ENCODE measurements at regions not wholly inside any gene's neighbourhood (a gene's known extent, or its start where the extent isn't known, plus 50 kb on each side); places are given as distances from the start of the nearest gene placed in this dataset.

- Histone ChIP-seq H3K27ac (ENCODE audit: low read depth, low read length) (no peak overlapping the region), H3K9ac (ENCODE audit: low read depth in 1 of 2, low read length in 2 of 2) (no peak overlapping the region), H3K9me3 (ENCODE audit: control insufficient read depth in 1 of 2, low read length in 2 of 2) (no peaks in the 10 kb centered on the region), H3K4me1 (ENCODE audit: control insufficient read depth in 1 of 2, insufficient read depth in 2 of 2, low read length in 2 of 2) (no peaks in the 10 kb centered on the region), H3K36me3 (ENCODE audit: control insufficient read depth in 1 of 2, insufficient read depth in 2 of 2, low read length in 2 of 2) (no peaks in the 10 kb centered on the region), H3K4me3 (ENCODE audit: low read depth in 1 of 2, low read length in 2 of 2) (no peak overlapping the region), H3K27me3 (ENCODE audit: control insufficient read depth in 1 of 2, insufficient read depth in 2 of 2, low read length in 2 of 2) (no peaks in the 10 kb centered on the region)
These were observed 314.3 kb upstream of the OR4E1 start for GRCh38 chr14:21987937-21988336.

GRCh38 chr14:21985081-21985480 lies 311.5 kb upstream of the OR4E1 start:
- Histone ChIP-seq H3K27me3 (ENCODE audit: control insufficient read depth in 1 of 2, insufficient read depth in 2 of 2, low read length in 2 of 2) (no peaks in the 10 kb centered on the region), H3K9me3 (ENCODE audit: control insufficient read depth in 1 of 2, low read length in 2 of 2) (peaks cover 0 to 4% of the 10 kb centered on the region in 2 donors), H3K4me3 (ENCODE audit: low read depth in 1 of 2, low read length in 2 of 2) (no peak overlapping the region), H3K36me3 (ENCODE audit: control insufficient read depth in 1 of 2, insufficient read depth in 2 of 2, low read length in 2 of 2) (no peaks in the 10 kb centered on the region), H3K4me1 (ENCODE audit: control insufficient read depth in 1 of 2, insufficient read depth in 2 of 2, low read length in 2 of 2) (no peaks in the 10 kb centered on the region), H3K9ac (ENCODE audit: low read depth in 1 of 2, low read length in 2 of 2) (no peak overlapping the region), H3K27ac (ENCODE audit: low read depth, low read length) (no peak overlapping the region)

GRCh38 chr14:21978999-21979314 lies 305.3 kb upstream of the OR4E1 start:
- no peak overlapping the region for H3K4me3 ChIP-seq (ENCODE audit: low read depth in 1 of 2, low read length in 2 of 2)
- H3K9me3 ChIP-seq (ENCODE audit: control insufficient read depth in 1 of 2, low read length in 2 of 2): peaks cover 0 to 4% of the 10 kb centered on the region in 2 donors
- H3K27ac ChIP-seq (ENCODE audit: low read depth, low read length): no peak overlapping the region
- H3K36me3 ChIP-seq (ENCODE audit: control insufficient read depth in 1 of 2, insufficient read depth in 2 of 2, low read length in 2 of 2): no peaks in the 10 kb centered on the region
- no peak overlapping the region for H3K9ac ChIP-seq (ENCODE audit: low read depth in 1 of 2, low read length in 2 of 2)
- no peaks in the 10 kb centered on the region for H3K27me3 ChIP-seq (ENCODE audit: control insufficient read depth in 1 of 2, insufficient read depth in 2 of 2, low read length in 2 of 2)
- no peaks in the 10 kb centered on the region for H3K4me1 ChIP-seq (ENCODE audit: control insufficient read depth in 1 of 2, insufficient read depth in 2 of 2, low read length in 2 of 2)

- H3K27ac ChIP-seq (ENCODE audit: low read depth, low read length): no peak overlapping the region
- H3K36me3 ChIP-seq (ENCODE audit: control insufficient read depth in 1 of 2, insufficient read depth in 2 of 2, low read length in 2 of 2): no peaks in the 10 kb centered on the region
- H3K4me1 ChIP-seq (ENCODE audit: control insufficient read depth in 1 of 2, insufficient read depth in 2 of 2, low read length in 2 of 2): no peaks in the 10 kb centered on the region
- no peak overlapping the region for H3K9ac ChIP-seq (ENCODE audit: low read depth in 1 of 2, low read length in 2 of 2)
- no peak overlapping the region for H3K4me3 ChIP-seq (ENCODE audit: low read depth in 1 of 2, low read length in 2 of 2)
- H3K27me3 ChIP-seq (ENCODE audit: control insufficient read depth in 1 of 2, insufficient read depth in 2 of 2, low read length in 2 of 2): no peaks in the 10 kb centered on the region
- peaks cover 0 to 4% of the 10 kb centered on the region in 2 donors for H3K9me3 ChIP-seq (ENCODE audit: control insufficient read depth in 1 of 2, low read length in 2 of 2)
These were observed 304.8 kb upstream of the OR4E1 start for GRCh38 chr14:21978184-21978998.

GRCh38 chr14:21974741-21975140 lies 301.1 kb upstream of the OR4E1 start:
- Histone ChIP-seq H3K9ac (ENCODE audit: low read depth in 1 of 2, low read length in 2 of 2) (no peak overlapping the region), H3K9me3 (ENCODE audit: control insufficient read depth in 1 of 2, low read length in 2 of 2) (no peaks in the 10 kb centered on the region), H3K4me3 (ENCODE audit: low read depth in 1 of 2, low read length in 2 of 2) (no peak overlapping the region), H3K27ac (ENCODE audit: low read depth, low read length) (no peak overlapping the region), H3K36me3 (ENCODE audit: control insufficient read depth in 1 of 2, insufficient read depth in 2 of 2, low read length in 2 of 2) (no peaks in the 10 kb centered on the region), H3K27me3 (ENCODE audit: control insufficient read depth in 1 of 2, insufficient read depth in 2 of 2, low read length in 2 of 2) (no peaks in the 10 kb centered on the region), H3K4me1 (ENCODE audit: control insufficient read depth in 1 of 2, insufficient read depth in 2 of 2, low read length in 2 of 2) (no peaks in the 10 kb centered on the region)

GRCh38 chr14:21965042-21965441 lies 291.4 kb upstream of the OR4E1 start:
- no peak overlapping the region for H3K9ac ChIP-seq (ENCODE audit: low read depth in 1 of 2, low read length in 2 of 2)
- no peaks in the 10 kb centered on the region for H3K36me3 ChIP-seq (ENCODE audit: control insufficient read depth in 1 of 2, insufficient read depth in 2 of 2, low read length in 2 of 2)
- no peaks in the 10 kb centered on the region for H3K4me1 ChIP-seq (ENCODE audit: control insufficient read depth in 1 of 2, insufficient read depth in 2 of 2, low read length in 2 of 2)
- no peak overlapping the region for H3K4me3 ChIP-seq (ENCODE audit: low read depth in 1 of 2, low read length in 2 of 2)
- no peak overlapping the region for H3K27ac ChIP-seq (ENCODE audit: low read depth, low read length)
- no peaks in the 10 kb centered on the region for H3K9me3 ChIP-seq (ENCODE audit: control insufficient read depth in 1 of 2, low read length in 2 of 2)
- no peaks in the 10 kb centered on the region for H3K27me3 ChIP-seq (ENCODE audit: control insufficient read depth in 1 of 2, insufficient read depth in 2 of 2, low read length in 2 of 2)

- H3K9me3 ChIP-seq (ENCODE audit: control insufficient read depth in 1 of 2, low read length in 2 of 2): no peaks in the 10 kb centered on the region
- H3K4me1 ChIP-seq (ENCODE audit: control insufficient read depth in 1 of 2, insufficient read depth in 2 of 2, low read length in 2 of 2): no peaks in the 10 kb centered on the region
- no peak overlapping the region for H3K27ac ChIP-seq (ENCODE audit: low read depth, low read length)
These were observed 290.6 kb upstream of the OR4E1 start for GRCh38 chr14:21964180-21964579.

GRCh38 chr14:21960636-21961035 lies 287.0 kb upstream of the OR4E1 start:
- H3K9ac ChIP-seq (ENCODE audit: low read depth in 1 of 2, low read length in 2 of 2): no peak overlapping the region
- H3K27ac ChIP-seq (ENCODE audit: low read depth, low read length): no peak overlapping the region
- H3K36me3 ChIP-seq (ENCODE audit: control insufficient read depth in 1 of 2, insufficient read depth in 2 of 2, low read length in 2 of 2): no peaks in the 10 kb centered on the region
- H3K4me1 ChIP-seq (ENCODE audit: control insufficient read depth in 1 of 2, insufficient read depth in 2 of 2, low read length in 2 of 2): no peaks in the 10 kb centered on the region
- no peaks in the 10 kb centered on the region for H3K9me3 ChIP-seq (ENCODE audit: control insufficient read depth in 1 of 2, low read length in 2 of 2)
- H3K27me3 ChIP-seq (ENCODE audit: control insufficient read depth in 1 of 2, insufficient read depth in 2 of 2, low read length in 2 of 2): peaks cover 0 to 4% of the 10 kb centered on the region in 2 donors
- H3K4me3 ChIP-seq (ENCODE audit: low read depth in 1 of 2, low read length in 2 of 2): no peak overlapping the region

More at GRCh38 chr14:21964180-21964579, 290.6 kb upstream of the OR4E1 start:
- no peaks in the 10 kb centered on the region for H3K36me3 ChIP-seq (ENCODE audit: control insufficient read depth in 1 of 2, insufficient read depth in 2 of 2, low read length in 2 of 2)
- H3K27me3 ChIP-seq (ENCODE audit: control insufficient read depth in 1 of 2, insufficient read depth in 2 of 2, low read length in 2 of 2): no peaks in the 10 kb centered on the region
- H3K9ac ChIP-seq (ENCODE audit: low read depth in 1 of 2, low read length in 2 of 2): no peak overlapping the region
- no peak overlapping the region for H3K4me3 ChIP-seq (ENCODE audit: low read depth in 1 of 2, low read length in 2 of 2)

- no peaks in the 10 kb centered on the region for H3K36me3 ChIP-seq (ENCODE audit: control insufficient read depth in 1 of 2, insufficient read depth in 2 of 2, low read length in 2 of 2)
These were observed 268.3 kb upstream of the OR4E1 start for GRCh38 chr14:21941885-21942284.

GRCh38 chr14:21940887-21941856 lies 267.6 kb upstream of the OR4E1 start:
- no peaks in the 10 kb centered on the region for H3K9me3 ChIP-seq (ENCODE audit: control insufficient read depth in 1 of 2, low read length in 2 of 2)
- H3K4me1 ChIP-seq (ENCODE audit: control insufficient read depth in 1 of 2, insufficient read depth in 2 of 2, low read length in 2 of 2): no peaks in the 10 kb centered on the region
- H3K27ac ChIP-seq (ENCODE audit: low read depth, low read length): no peak overlapping the region
- no peaks in the 10 kb centered on the region for H3K27me3 ChIP-seq (ENCODE audit: control insufficient read depth in 1 of 2, insufficient read depth in 2 of 2, low read length in 2 of 2)
- H3K36me3 ChIP-seq (ENCODE audit: control insufficient read depth in 1 of 2, insufficient read depth in 2 of 2, low read length in 2 of 2): no peaks in the 10 kb centered on the region
- H3K9ac ChIP-seq (ENCODE audit: low read depth in 1 of 2, low read length in 2 of 2): no peak overlapping the region
- H3K4me3 ChIP-seq (ENCODE audit: low read depth in 1 of 2, low read length in 2 of 2): no peak overlapping the region

More at GRCh38 chr14:21941885-21942284, 268.3 kb upstream of the OR4E1 start:
- Histone ChIP-seq H3K4me3 (ENCODE audit: low read depth in 1 of 2, low read length in 2 of 2) (no peak overlapping the region), H3K4me1 (ENCODE audit: control insufficient read depth in 1 of 2, insufficient read depth in 2 of 2, low read length in 2 of 2) (no peaks in the 10 kb centered on the region), H3K9ac (ENCODE audit: low read depth in 1 of 2, low read length in 2 of 2) (no peak overlapping the region), H3K9me3 (ENCODE audit: control insufficient read depth in 1 of 2, low read length in 2 of 2) (no peaks in the 10 kb centered on the region), H3K27me3 (ENCODE audit: control insufficient read depth in 1 of 2, insufficient read depth in 2 of 2, low read length in 2 of 2) (no peaks in the 10 kb centered on the region), H3K27ac (ENCODE audit: low read depth, low read length) (no peak overlapping the region)

Measured in duodenal mucosa (tissue), 2 donors.